ENCODE measurements at regions not wholly inside any gene's neighbourhood (a gene's known extent, or its start where the extent isn't known, plus 50 kb on each side); places are given as distances from the start of the nearest gene placed in this dataset.

DNA sequence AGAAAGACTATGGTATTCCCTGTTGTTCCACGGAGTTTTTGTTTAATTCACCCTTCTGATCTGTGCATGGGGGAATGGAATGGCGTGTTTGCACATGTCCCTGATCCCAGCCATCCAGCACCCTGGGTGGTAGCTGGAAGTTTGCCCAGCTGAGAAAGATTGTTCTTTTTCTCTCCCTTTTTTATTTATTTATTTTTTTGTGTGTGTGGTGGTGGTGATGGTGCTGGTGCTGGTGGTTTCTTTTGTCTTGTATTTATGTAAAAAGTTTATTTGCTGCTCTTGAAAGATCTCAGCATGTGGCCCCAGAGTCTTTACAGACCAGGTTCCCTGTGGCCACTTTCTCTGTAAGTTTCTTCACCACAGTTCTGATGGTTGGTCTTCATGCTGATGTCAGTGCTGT is 372.6 kb downstream of the UTRN start:
- no peaks in the 10 kb centered on the region for H3K36me3 ChIP-seq (ENCODE audit: control insufficient read depth, insufficient read depth, low read length)
- peak in 1 of 6 donors; percentile 35 for DNase-seq (ENCODE audit: low read depth in 4 of 6, low spot score in 6 of 6)
- WGBS (ENCODE audit: insufficient coverage), result 50% methylated on average over 1 of the region's 2 CpGs
- H3K4me3 ChIP-seq (ENCODE audit: low read depth, low read length), result no peak overlapping the region
- H3K4me1 ChIP-seq (ENCODE audit: control insufficient read depth, insufficient read depth, low read length), result peaks cover 10% of the 10 kb centered on the region
- H3K27ac ChIP-seq (ENCODE audit: low read depth, low read length), result no peak overlapping the region
- no peaks in the 10 kb centered on the region for H3K9me3 ChIP-seq (ENCODE audit: control insufficient read depth, insufficient read depth, low read length)
- no peaks in the 10 kb centered on the region for H3K27me3 ChIP-seq (ENCODE audit: control insufficient read depth, insufficient read depth, low read length)

DNA sequence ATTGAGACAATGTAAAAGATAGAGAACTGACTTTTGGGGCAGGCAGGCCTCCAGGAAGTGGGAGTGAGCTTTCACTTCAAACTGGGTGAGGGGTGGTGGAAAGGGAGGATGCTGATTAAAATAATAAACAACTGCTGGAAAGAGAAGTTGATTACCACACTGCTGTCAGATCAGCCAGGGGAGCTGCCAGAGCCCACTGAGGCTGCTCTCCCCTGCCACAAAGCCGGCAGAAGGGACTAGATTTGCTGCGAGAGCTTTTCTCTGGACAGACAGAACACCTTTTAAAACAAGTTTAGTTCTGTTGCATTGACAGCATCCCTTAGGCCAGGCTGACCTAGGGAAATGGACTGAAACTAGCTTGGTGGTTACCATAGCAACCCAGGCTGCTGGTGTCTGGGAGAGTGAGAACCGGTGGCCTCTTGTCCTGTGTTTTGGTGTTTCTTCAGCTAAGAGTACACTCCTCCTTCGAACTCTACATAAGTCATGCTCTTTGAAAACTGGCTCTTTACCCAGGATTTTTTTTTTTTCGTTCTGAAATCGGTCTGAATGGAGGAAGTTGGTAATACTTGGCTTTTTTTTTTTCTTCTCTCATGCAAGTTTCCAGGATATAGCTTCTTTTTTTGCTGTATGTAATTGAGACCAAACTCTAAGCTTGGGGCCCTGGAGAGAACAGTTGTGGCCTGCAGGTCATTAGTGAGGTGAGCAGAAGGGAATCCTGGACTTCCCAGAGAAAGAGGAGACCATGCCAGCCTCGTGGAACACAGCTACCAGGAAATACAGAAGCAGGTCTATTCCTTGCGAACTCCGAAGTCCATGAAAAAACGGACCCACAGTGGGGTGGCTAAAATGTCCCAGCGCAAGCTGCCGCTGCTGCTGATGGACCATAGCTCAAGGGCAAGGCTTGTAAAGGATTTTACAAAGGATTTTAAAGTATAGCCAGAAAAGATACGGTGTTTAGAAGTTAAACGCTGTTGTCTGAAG is 374.4 kb downstream of the UTRN start:
- 33% methylated on average over 10 of the region's 14 CpGs for WGBS (ENCODE audit: insufficient coverage)
- H3K4me1 ChIP-seq (ENCODE audit: control insufficient read depth, insufficient read depth, low read length), result peaks cover 10% of the 10 kb centered on the region
- H3K27me3 ChIP-seq (ENCODE audit: control insufficient read depth, insufficient read depth, low read length), result no peaks in the 10 kb centered on the region
- H3K36me3 ChIP-seq (ENCODE audit: control insufficient read depth, insufficient read depth, low read length), result no peaks in the 10 kb centered on the region
- DNase-seq (ENCODE audit: low read depth in 4 of 6, low spot score in 6 of 6), result peak in 3 of 6 donors; percentile 39 to 86 (median 71)
- H3K9me3 ChIP-seq (ENCODE audit: control insufficient read depth, insufficient read depth, low read length), result no peaks in the 10 kb centered on the region
- H3K4me3 ChIP-seq (ENCODE audit: low read depth, low read length), result peak overlapping the region; percentile 10
- H3K27ac ChIP-seq (ENCODE audit: low read depth, low read length), result peak overlapping the region; percentile 43

DNA sequence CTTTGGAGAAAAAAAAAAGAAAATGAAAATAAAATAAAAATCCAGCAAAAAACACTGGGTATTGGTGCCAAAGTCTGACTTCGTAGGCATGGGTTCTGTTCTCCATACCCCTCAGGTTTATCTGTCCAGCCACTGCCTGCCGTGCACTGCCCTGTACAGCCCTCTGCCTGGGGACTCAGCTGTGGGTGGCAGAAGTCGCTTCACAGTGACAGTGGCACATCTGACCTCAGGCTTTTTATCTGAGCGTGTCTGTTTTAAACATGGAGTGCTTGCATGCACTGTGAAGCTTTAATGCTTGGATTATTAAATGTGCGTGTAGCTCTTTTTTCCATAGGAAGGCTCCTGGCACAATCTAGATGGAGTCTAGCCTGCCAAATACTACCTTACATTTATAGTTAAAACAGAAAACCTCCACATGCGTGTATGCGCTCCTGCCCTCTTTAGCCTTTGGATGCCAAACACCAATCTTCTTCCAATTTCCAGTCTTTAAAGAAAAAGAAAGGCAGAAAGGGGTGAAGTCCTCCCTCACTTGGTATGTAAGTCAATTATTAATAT is 375.5 kb downstream of the UTRN start:
- DNase-seq (ENCODE audit: low read depth in 4 of 6, low spot score in 6 of 6), result peak in 1 of 6 donors; percentile 33
- no peak overlapping the region for H3K4me3 ChIP-seq (ENCODE audit: low read depth, low read length)
- peaks cover 10% of the 10 kb centered on the region for H3K4me1 ChIP-seq (ENCODE audit: control insufficient read depth, insufficient read depth, low read length)
- no peaks in the 10 kb centered on the region for H3K27me3 ChIP-seq (ENCODE audit: control insufficient read depth, insufficient read depth, low read length)
- no peaks in the 10 kb centered on the region for H3K36me3 ChIP-seq (ENCODE audit: control insufficient read depth, insufficient read depth, low read length)
- H3K9me3 ChIP-seq (ENCODE audit: control insufficient read depth, insufficient read depth, low read length), result no peaks in the 10 kb centered on the region
- WGBS (ENCODE audit: insufficient coverage), result 53% methylated on average over 3 of the region's 7 CpGs
- H3K27ac ChIP-seq (ENCODE audit: low read depth, low read length), result no peak overlapping the region

DNA sequence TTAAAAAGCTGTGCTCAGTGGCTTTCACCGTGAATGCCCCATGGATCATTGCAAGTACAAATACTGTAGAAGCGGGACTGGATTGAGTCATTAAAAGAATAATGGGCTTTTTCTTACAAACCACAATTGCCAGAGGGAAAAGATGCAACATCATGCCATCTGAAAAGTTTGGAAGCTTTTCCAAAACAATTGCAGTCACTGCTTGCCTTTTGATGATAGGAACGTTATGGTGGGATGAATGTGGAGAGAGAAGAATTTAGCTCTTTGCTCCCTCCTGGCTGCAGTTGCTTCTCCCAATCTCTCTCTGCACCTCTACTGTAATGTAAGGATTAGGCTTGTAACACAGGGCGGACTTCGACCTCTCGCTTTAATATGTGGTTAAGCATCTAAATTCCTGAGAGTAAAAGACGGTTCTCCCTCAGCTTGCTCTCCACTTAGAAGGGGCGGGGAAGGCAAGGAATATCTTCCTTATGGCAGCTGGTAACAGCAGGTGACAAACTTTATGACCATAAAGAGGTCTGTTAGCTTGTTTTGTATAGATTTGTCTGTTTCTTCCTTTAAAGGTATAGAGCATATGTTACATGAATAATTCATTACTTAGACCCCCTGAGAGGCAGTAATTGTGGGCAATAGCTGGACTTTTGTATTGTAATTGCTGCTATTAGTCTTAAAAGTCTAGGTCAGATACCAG is 376.1 kb downstream of the UTRN start:
- H3K9me3 ChIP-seq (ENCODE audit: control insufficient read depth, insufficient read depth, low read length), result no peaks in the 10 kb centered on the region
- no CpG with 5 or more reads among the region's 8 CpGs for whole genome bisulfite sequencing (ENCODE audit: insufficient coverage)
- H3K27me3 ChIP-seq (ENCODE audit: control insufficient read depth, insufficient read depth, low read length), result no peaks in the 10 kb centered on the region
- peak in 1 of 6 donors; percentile 85 for DNase-seq (ENCODE audit: low read depth in 4 of 6, low spot score in 6 of 6)
- H3K36me3 ChIP-seq (ENCODE audit: control insufficient read depth, insufficient read depth, low read length), result no peaks in the 10 kb centered on the region
- H3K4me3 ChIP-seq (ENCODE audit: low read depth, low read length), result no peak overlapping the region
- H3K4me1 ChIP-seq (ENCODE audit: control insufficient read depth, insufficient read depth, low read length), result peaks cover 10% of the 10 kb centered on the region
- no peak overlapping the region for H3K27ac ChIP-seq (ENCODE audit: low read depth, low read length)

DNA sequence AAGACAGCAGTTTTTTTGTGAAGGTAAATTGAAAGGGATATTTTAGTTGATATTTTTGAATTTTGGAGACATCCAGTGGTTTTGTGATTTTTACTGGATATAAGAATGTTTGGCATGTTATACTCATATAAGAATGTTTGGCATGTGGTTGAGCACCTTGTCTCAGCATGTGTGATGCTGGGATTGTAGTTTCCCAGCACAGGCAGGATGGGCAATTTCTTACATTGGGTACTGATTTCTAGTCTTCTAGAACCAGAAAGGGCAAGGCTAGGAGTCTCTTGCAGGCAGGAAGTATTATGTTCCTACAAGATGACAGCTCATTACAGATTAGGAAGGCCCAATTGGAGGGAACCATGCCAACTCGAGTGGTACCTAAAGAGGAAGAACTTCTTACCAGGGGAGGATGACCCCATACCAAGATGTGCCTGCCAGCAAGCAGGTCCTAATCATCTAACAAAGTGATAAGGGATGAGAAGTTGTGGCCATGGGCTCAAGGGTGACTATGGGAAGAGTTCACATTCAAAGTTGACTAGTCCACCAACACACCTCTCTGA is 377.8 kb downstream of the UTRN start:
- no peak overlapping the region for H3K27ac ChIP-seq (ENCODE audit: low read depth, low read length)
- no peak overlapping the region for H3K4me3 ChIP-seq (ENCODE audit: low read depth, low read length)
- H3K4me1 ChIP-seq (ENCODE audit: control insufficient read depth, insufficient read depth, low read length), result peaks cover 10% of the 10 kb centered on the region
- no peaks in the 10 kb centered on the region for H3K27me3 ChIP-seq (ENCODE audit: control insufficient read depth, insufficient read depth, low read length)
- no CpG with 5 or more reads among the region's 1 CpG for WGBS (ENCODE audit: insufficient coverage)
- no peaks in the 10 kb centered on the region for H3K36me3 ChIP-seq (ENCODE audit: control insufficient read depth, insufficient read depth, low read length)
- no peaks in the 10 kb centered on the region for H3K9me3 ChIP-seq (ENCODE audit: control insufficient read depth, insufficient read depth, low read length)
- DNase-seq (ENCODE audit: low read depth in 4 of 6, low spot score in 6 of 6), result no peak

DNA sequence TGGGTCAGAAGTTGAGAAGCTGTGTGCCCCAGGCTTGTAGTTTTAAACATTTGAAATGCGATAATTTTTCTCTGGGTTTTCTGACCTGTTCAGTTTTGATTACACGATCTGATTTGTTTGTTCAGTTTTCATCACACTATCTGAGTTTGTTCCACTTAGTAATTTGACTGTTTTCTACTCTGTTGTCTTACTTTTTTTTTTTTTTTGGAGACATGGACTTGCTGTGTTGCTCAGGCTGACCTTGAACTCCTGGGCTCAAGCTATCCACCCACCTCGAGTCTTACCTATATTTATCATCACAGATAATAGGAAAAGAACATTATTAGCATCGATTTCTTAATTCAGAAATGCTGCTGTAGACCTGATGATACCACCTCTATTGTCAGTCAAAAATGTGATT is 379.1 kb downstream of the UTRN start:
- Histone ChIP-seq H3K36me3 (ENCODE audit: control insufficient read depth, insufficient read depth, low read length) (no peaks in the 10 kb centered on the region), H3K4me1 (ENCODE audit: control insufficient read depth, insufficient read depth, low read length) (peaks cover 7% of the 10 kb centered on the region), H3K27me3 (ENCODE audit: control insufficient read depth, insufficient read depth, low read length) (no peaks in the 10 kb centered on the region), H3K27ac (ENCODE audit: low read depth, low read length) (no peak overlapping the region), H3K9me3 (ENCODE audit: control insufficient read depth, insufficient read depth, low read length) (no peaks in the 10 kb centered on the region), H3K4me3 (ENCODE audit: low read depth, low read length) (no peak overlapping the region)
- no peak for DNase-seq (ENCODE audit: low read depth in 4 of 6, low spot score in 6 of 6)
- WGBS (ENCODE audit: insufficient coverage), result no CpG with 5 or more reads among the region's 4 CpGs

DNA sequence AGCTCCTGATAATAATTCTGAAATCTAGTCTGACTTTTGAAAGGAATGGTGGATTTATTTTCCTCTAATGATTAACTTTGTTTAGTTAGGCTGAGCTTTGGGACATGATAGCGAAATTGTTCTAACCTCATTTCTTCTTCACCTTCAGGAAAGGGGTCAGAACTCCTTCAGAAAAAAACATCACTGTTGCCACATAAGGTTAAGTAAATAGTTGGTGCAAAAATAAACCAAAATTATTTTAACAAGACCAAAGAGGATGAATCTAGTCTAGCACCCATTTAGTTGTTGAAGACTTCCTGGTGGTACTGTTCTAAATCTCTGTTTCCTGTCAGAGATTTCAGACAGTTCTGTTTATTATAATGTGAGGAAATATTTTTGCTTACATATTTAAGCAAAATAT is 379.8 kb downstream of the UTRN start:
- Histone ChIP-seq H3K27me3 (ENCODE audit: control insufficient read depth, insufficient read depth, low read length) (no peaks in the 10 kb centered on the region), H3K4me1 (ENCODE audit: control insufficient read depth, insufficient read depth, low read length) (peaks cover 1% of the 10 kb centered on the region), H3K36me3 (ENCODE audit: control insufficient read depth, insufficient read depth, low read length) (no peaks in the 10 kb centered on the region), H3K9me3 (ENCODE audit: control insufficient read depth, insufficient read depth, low read length) (no peaks in the 10 kb centered on the region), H3K27ac (ENCODE audit: low read depth, low read length) (no peak overlapping the region), H3K4me3 (ENCODE audit: low read depth, low read length) (no peak overlapping the region)
- no CpG with 5 or more reads among the region's 1 CpG for WGBS (ENCODE audit: insufficient coverage)
- no peak for DNase-seq (ENCODE audit: low read depth in 4 of 6, low spot score in 6 of 6)

DNA sequence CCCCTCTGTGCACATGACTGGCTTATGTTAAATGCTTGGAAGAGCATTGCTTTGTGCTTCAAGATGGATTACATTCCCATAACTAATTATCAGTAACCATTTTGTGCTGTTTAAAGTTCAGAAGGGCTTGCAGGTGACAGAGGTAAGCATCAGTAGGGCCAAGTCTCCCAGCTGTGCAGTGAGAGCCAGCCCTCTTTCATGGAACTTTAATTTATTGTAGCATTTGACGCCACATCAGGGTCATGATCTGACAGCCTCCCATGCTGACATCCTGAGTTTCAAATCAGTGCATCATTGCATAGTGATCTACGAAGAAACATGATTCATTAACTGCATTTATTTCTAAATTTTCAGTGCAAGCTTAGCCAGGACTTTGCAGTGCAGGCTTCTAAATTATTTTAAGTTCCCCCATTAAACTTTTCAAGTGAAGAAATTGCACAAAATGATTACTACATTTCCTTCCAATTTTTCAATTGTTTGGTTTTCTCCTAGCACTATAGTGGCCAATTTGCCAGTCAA is 380.9 kb downstream of the UTRN start:
- no peak overlapping the region for H3K27ac ChIP-seq (ENCODE audit: low read depth, low read length)
- no peaks in the 10 kb centered on the region for H3K9me3 ChIP-seq (ENCODE audit: control insufficient read depth, insufficient read depth, low read length)

DNA sequence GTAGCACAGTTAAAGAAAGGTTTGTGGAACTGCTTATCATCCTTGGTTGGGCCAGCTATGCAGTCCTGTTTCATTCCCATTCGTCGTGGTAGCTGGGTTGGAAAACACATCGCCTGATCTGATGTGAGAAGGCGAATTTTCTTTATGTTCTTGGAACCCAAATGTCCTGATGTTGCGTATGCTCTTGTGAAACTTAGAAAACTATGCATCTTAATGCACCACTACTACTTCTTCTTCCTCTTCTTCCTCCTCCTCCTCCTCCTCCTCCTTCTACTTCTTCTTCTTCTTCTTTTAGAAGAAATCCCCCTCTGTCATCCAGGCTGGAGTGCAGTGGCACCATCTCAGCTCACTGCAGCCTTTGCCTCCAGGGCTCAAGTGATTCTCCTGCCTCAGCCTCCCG is 381.6 kb downstream of the UTRN start:
- no peaks in the 10 kb centered on the region for H3K4me1 ChIP-seq (ENCODE audit: control insufficient read depth, insufficient read depth, low read length)
- WGBS (ENCODE audit: insufficient coverage), result 100% methylated on average over 2 of the region's 6 CpGs
- H3K4me3 ChIP-seq (ENCODE audit: low read depth, low read length), result no peak overlapping the region
- no peak overlapping the region for H3K27ac ChIP-seq (ENCODE audit: low read depth, low read length)
- DNase-seq (ENCODE audit: low read depth in 4 of 6, low spot score in 6 of 6), result no peak
- H3K27me3 ChIP-seq (ENCODE audit: control insufficient read depth, insufficient read depth, low read length), result no peaks in the 10 kb centered on the region
- H3K36me3 ChIP-seq (ENCODE audit: control insufficient read depth, insufficient read depth, low read length), result no peaks in the 10 kb centered on the region
- peaks cover 2% of the 10 kb centered on the region for H3K9me3 ChIP-seq (ENCODE audit: control insufficient read depth, insufficient read depth, low read length)

More for the DNA sequence above, 380.9 kb downstream of the UTRN start:
- no peaks in the 10 kb centered on the region for H3K36me3 ChIP-seq (ENCODE audit: control insufficient read depth, insufficient read depth, low read length)
- H3K4me1 ChIP-seq (ENCODE audit: control insufficient read depth, insufficient read depth, low read length), result no peaks in the 10 kb centered on the region
- no peaks in the 10 kb centered on the region for H3K27me3 ChIP-seq (ENCODE audit: control insufficient read depth, insufficient read depth, low read length)
- no peak for DNase-seq (ENCODE audit: low read depth in 4 of 6, low spot score in 6 of 6)
- 82% methylated on average over 2 of the region's 2 CpGs for WGBS (ENCODE audit: insufficient coverage)
- H3K4me3 ChIP-seq (ENCODE audit: low read depth, low read length), result no peak overlapping the region
